ENCODE measurements at regions not wholly inside any gene's neighbourhood (a gene's known extent, or its start where the extent isn't known, plus 50 kb on each side); places are given as distances from the start of the nearest gene placed in this dataset.

DNA sequence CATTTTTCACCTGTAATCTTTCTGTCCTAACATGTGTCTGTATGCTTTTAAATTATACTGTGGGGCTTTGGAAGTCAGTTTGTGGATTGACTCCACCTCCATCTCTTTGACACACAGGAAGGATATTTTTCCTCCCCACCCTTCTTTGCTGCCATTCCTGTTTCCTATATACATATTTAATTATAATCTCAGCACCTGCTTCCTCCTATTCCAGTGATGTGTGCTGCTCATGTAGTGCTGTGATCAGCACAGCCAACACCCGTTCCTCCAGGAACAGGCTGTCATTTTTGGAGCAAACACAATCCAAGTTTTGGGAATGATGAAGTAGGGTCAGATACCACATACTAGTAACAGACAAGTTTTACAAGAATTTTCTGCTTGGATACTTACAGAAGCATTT, 135.0 kb upstream of the PRPS1L1 start:
- TF ChIP-seq POLR2A (IDR thresholded peaks at IDR 0.05; ENCODE audit: low read length) (no peak), GATA1 (IDR thresholded peaks at IDR 0.05; ENCODE audit: low read depth, low read length) (no peak)

Data from erythroblast (primary cell).